ENCODE measurements at regions not wholly inside any gene's neighbourhood (a gene's known extent, or its start where the extent isn't known, plus 50 kb on each side); places are given as distances from the start of the nearest gene placed in this dataset.
A peak's percentile ranks its signal among the peaks of the same experiment; 100 is the strongest.

GRCh38 chr3:184460276-184460675 is 80.4 kb downstream of the CHRD start:
- H3K4me3 ChIP-seq (replicated peaks; ENCODE audit: low read depth, low read length), result no peak overlapping the region
- DNase-seq (ENCODE audit: low read depth), result peak; percentile 11
- no peak for TF ChIP-seq CTCF (IDR thresholded peaks at IDR 0.05; ENCODE audit: low read length, missing control alignments)

GRCh38 chr3:184461219-184461618 is 81.4 kb downstream of the CHRD start:
- TF ChIP-seq CTCF (IDR thresholded peaks at IDR 0.05; ENCODE audit: low read length, missing control alignments), result no peak
- no peak overlapping the region for H3K4me3 ChIP-seq (replicated peaks; ENCODE audit: low read depth, low read length)
- no peak for DNase-seq (ENCODE audit: low read depth)

- H3K4me3 ChIP-seq (replicated peaks; ENCODE audit: low read depth, low read length), result no peak overlapping the region
- TF ChIP-seq CTCF (IDR thresholded peaks at IDR 0.05; ENCODE audit: low read length, missing control alignments), result no peak
- no peak for DNase-seq (ENCODE audit: low read depth)
Observed at GRCh38 chr3:184465883-184466412, 86.1 kb downstream of the CHRD start.

GRCh38 chr3:184466413-184466960 is 86.6 kb downstream of the CHRD start:
- no peak overlapping the region for H3K4me3 ChIP-seq (replicated peaks; ENCODE audit: low read depth, low read length)
- TF ChIP-seq CTCF (IDR thresholded peaks at IDR 0.05; ENCODE audit: low read length, missing control alignments), result no peak
- DNase-seq (ENCODE audit: low read depth), result peak; percentile 54

GRCh38 chr3:184467171-184467570 is 87.3 kb downstream of the CHRD start:
- no peak for TF ChIP-seq CTCF (IDR thresholded peaks at IDR 0.05; ENCODE audit: low read length, missing control alignments)
- H3K4me3 ChIP-seq (replicated peaks; ENCODE audit: low read depth, low read length), result no peak overlapping the region
- DNase-seq (ENCODE audit: low read depth), result no peak

- no peak for DNase-seq (ENCODE audit: low read depth)
- TF ChIP-seq CTCF (IDR thresholded peaks at IDR 0.05; ENCODE audit: low read length, missing control alignments), result no peak
- H3K4me3 ChIP-seq (replicated peaks; ENCODE audit: low read depth, low read length), result no peak overlapping the region
Observed at GRCh38 chr3:184470551-184470950, 90.7 kb downstream of the CHRD start.

GRCh38 chr3:184471439-184471838 is 90.1 kb upstream of the EPHB3 start:
- TF ChIP-seq CTCF (IDR thresholded peaks at IDR 0.05; ENCODE audit: low read length, missing control alignments), result no peak
- DNase-seq (ENCODE audit: low read depth), result no peak
- no peak overlapping the region for H3K4me3 ChIP-seq (replicated peaks; ENCODE audit: low read depth, low read length)
